GM12873 (cell line): ENCODE measurements at regions not wholly inside any gene's neighbourhood (a gene's known extent, or its start where the extent isn't known, plus 50 kb on each side); places are given as distances from the start of the nearest gene placed in this dataset.

Experiments
- TF ChIP-seq, protein P1 (sequence below): IDR thresholded peaks from 2 replicates; pipeline ENCODE4 v1.5.1; 2012; ENCODE audit warnings: low read depth, mild to moderate bottlenecking, moderate library complexity, low read length, control low read depth; ENCODE audit not compliant: insufficient read depth; ENCODE audit errors: missing control alignments

DNA sequence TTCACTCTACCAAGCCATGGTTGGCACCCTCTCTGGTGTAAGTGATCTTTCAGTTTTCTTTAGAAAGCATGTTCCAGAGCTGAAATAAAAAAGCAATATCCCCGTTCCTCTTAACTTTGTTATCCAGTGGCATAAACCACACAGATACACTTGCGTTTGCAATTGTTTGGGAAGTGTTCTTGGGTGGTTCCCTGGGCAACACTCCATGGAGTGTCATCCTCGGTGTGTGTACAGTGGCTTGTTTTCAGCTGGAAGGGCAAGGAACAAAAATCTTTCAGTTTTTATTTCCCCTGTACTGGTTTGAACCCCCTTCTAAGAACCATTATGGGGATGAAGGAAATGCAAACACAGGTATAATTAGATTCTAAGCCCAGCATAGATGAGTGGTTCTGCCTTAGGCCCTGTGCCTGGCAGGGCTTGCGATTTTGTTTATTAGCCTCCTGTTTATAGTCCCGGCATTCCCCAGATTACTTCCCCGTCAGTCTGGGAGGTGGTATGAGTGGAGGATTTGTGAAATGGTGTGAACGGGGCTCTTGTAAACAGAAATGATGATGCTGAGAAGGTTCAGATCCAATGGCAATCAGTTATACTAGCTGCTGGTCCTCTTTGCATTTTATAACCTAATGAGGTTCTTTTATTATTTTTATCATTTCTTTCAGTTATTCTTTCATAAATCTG lies 76.0 kb upstream of the CD180 start:
- TF ChIP-seq, protein P1, sequence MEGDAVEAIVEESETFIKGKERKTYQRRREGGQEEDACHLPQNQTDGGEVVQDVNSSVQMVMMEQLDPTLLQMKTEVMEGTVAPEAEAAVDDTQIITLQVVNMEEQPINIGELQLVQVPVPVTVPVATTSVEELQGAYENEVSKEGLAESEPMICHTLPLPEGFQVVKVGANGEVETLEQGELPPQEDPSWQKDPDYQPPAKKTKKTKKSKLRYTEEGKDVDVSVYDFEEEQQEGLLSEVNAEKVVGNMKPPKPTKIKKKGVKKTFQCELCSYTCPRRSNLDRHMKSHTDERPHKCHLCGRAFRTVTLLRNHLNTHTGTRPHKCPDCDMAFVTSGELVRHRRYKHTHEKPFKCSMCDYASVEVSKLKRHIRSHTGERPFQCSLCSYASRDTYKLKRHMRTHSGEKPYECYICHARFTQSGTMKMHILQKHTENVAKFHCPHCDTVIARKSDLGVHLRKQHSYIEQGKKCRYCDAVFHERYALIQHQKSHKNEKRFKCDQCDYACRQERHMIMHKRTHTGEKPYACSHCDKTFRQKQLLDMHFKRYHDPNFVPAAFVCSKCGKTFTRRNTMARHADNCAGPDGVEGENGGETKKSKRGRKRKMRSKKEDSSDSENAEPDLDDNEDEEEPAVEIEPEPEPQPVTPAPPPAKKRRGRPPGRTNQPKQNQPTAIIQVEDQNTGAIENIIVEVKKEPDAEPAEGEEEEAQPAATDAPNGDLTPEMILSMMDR, result no peak

DNA sequence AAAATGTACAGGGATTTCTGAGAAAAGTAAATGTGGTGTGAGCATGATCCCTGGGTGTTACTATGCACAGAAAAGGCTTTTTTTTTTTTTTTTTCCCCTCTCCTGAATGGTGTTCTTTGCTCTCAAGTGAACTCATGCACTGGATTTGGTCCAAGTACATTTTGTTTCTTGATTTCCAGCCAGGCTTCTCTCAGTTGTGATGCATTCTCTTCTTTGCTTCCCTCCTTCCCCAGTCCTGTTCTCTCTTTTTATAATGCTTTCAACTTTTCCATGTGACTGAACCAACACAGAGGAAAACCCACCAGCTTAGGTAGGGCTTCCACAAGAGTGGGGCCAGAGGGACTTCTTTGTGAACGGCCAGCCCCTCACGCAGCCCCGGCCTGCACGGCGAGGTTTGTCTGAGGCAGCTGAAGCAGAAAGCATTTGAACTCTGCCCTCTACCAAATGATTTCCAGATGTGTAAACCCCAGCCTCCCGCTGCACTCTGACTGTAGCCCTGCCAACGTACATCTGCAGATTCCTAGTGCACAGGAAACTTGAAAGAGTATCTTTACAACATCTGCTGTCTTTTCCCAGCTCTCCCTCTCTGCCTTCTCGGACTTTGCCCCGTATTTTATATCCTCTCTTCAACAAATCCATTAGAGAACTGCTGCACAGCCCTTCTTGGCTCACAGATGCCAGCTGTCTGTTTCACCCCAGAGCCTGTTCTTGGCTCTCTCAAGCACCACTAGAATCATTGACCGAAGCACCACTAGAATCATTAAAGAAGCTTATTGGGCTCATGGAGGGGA lies 71.8 kb upstream of the CD180 start:
- TF ChIP-seq, protein P1, result no peak

DNA sequence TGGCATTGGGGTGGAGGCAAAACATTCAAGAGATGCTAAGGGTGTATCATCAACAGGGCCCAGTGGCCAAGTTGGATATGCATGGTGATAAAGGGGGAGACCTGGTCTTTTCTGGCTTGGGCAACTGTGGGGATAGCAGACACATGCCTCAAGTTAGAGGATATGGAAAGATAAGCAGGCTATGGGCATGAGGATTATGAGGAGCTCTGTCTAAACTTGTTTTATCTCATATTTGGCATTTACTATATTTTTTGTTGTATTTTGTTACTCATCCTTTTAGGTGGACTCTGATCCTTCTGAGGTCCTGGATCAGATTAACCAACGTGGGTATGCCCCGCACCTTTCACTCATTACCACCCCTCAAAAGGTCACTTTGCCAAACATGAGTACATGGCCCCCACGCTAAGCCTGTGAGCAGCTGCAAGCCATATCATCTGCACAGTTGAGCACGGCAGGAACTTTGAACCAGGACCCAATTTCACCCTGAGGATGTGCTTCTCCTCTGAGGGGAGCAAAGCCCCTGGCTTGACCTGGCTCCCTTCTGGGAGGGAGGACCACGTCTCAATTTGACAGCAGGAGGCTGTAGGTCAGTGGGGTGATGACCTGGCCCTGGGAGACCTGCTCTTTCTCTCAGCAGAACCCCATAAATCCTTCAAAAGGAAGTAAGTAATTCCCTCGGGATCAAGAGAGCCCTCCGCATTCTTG lies 71.1 kb upstream of the CD180 start:
- TF ChIP-seq, protein P1, result no peak

DNA sequence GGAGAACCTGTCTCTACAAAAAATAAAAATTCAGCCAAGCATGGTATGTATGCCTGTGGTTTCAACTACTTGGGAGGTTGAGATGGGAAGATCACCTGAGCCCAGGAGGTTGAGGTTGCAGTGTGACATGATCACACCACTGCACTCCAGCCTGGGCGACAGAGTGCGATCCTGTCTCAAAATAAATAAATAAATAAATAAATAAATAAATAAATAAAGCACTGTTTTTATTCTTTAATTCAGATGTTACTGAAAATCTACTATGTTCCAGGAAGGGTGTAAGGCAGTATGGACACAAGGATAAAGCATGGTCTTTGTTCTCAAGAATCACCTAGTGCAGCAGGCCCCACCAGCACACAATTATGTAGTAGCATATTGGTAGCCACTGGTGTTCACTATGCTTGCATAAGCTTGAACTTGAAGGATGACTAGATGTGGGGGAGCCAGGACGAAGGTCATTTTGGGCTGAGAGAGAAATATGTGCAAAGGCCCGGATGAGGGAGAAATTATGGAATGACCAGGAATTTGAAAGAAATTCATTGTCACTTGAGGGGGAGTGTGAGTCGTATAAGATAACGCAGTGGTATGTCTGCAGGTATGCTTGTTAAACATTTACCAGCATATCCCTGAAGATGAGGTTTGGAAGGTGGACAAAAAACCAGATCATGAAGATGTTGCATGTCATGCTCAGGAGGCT lies 70.2 kb upstream of the CD180 start:
- TF ChIP-seq, protein P1, result no peak

DNA sequence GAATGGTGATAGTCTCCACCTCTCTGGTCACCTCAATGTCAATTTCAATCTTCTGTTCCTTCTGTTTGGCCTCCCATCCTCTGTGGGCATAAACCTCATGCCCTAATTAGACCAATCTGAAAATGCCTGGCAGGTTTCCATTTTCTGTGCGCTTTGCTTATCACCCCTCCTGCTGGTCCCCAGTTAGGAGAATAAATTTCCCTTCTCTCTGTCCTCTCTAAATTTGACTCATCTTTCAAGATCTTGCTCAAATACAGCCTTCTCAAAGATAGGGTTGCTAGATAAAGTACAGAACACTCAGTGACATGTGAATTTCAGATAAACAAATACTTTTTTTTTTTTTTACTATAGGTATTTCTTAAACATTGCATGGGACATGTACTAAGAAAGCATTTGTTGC lies 69.4 kb upstream of the CD180 start:
- TF ChIP-seq, protein P1, result no peak

DNA sequence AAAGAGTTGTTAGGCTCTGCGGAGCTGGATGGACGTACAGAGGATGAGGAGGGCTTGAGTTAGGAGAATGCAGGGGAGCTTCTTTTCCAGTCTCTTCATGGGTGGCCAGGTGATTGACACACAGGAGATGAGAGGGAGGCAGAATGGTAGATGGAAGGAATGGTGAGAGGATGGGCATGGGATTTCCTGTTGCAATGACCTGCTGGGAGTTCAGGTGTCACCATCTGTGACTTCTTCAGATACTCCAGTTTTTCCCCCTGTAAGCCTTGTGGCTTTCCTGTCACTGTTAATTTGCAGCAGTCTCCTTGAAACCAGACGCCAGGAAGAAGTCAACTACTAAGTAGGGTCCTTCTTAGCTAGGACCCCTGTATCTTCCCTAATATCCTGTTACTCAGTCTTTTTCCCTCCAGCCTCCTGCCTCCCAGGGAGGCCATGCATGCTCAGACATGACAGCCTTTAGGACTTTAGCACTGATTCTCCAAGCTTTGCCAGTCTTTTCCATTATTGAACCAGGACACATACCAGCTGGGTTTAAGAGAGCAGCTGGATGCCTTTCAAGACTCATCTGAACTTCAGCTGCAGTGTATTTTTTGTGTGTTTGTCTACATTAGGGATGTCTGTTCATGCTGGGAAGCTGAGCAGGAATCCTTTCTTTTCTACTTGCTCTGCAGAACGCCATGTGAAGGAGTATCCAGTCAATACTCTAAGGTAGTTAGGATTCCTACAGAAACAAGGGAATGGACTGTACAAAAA lies 67.2 kb upstream of the CD180 start:
- TF ChIP-seq, protein P1, result no peak
